NCI-H2171 treated with DMSO at 0.1 percent for 48 hours (cell line): ENCODE measurements at regions not wholly inside any gene's neighbourhood (a gene's known extent, or its start where the extent isn't known, plus 50 kb on each side); places are given as distances from the start of the nearest gene placed in this dataset.

Experiments used
- DNase-seq: peaks from one replicate; lab custom pipeline; 2025; lab: John Stamatoyannopoulos, UW

GRCh38 chr5:67373518-67373917, 176.9 kb upstream of the CD180 start:
- no peak for DNase-seq

DNA sequence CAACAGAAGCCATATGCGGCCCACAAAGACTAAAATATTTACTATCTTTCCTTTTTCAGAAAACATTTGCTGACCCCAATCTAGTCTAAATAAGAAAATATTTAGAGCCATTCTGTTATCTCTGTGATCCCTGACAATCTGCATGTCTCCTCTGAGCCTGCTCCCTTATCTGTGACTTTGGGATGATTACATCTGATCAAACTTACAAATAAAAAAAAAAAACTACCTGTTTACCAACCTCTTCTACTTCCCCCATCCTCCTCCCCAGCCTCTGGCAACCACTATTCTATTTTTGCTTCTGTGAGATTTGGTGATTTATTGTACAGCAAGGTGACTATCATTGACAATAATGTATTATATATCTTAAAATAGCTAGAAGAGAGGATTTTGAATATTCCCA, 176.3 kb upstream of the CD180 start:
- no peak for DNase-seq

DNA sequence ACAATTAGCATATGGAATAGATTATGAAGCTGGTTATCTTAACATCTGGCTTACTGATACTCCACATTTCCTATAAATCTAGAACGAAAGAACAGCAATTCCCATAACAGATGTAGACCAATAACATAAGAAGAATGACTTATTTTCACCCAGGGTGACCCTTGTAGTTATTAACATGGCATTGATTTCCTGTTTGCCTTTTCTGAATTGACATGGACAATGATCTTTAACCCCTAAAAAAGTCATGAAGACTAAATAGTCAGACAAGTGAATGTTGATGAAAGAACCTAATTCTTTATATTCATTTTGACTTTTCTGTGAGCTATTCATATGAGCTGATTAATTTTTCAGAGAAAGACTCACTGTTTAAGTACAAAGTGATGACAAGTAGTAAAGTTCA, 175.3 kb upstream of the CD180 start:
- DNase-seq = no peak

DNA sequence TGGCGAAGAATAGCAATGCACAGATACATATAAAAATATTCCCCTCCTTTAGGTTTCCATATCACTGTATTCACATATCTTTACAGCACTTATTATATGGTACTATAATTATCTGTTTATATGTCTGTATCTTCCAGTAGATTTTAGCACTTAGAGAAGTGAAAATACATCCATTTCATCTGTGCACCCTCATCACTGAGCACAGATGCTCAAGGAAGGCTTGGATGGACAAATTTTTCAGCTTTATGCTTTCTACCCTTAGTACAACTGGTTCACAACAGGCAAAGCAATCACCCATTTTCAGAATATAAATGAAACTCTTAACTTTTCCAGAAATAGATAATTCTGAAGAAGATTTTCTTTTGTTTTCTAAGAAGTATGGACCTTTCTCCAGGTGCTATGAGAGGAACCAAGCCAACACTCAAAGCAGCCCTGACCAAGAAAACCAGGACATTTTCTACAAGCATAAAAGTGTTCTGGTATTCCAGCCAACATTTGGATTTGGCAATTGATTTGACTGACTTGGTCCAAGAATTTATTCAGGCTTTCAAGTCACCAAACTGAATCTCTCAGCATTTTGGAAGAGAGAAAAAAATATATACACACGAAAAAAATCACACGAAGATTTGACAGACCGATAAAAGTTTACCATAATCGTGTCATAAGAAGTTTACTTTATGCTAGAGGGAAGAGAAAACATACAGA, 170.2 kb upstream of the CD180 start:
- DNase-seq = no peak

- DNase-seq = no peak
Observed at GRCh38 chr5:67366276-67366675, 169.7 kb upstream of the CD180 start.

- no peak for DNase-seq
Observed at GRCh38 chr5:67364381-67364970, 167.9 kb upstream of the CD180 start.

DNA sequence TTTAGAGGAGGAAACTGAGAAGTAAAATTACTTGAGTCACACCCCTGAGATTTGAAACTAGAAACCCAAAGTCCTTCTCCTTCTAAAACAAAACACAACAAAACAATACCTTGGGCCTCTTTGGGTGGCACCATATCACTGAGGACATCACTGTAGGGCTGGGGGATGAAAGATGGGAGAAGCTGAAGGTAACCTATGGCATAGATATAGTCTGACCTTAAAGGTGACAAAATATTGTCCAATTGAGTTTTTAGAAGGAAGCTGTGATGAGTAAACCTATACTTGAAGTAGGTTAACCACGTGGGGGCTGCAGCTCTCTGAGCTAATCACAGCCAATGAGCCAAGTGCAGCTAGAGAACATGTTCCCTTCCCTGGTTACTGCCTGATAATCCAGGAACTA, 167.4 kb upstream of the CD180 start:
- no peak for DNase-seq

GRCh38 chr5:67363180-67363709, 166.6 kb upstream of the CD180 start:
- DNase-seq = no peak

- DNase-seq = no peak
Observed at GRCh38 chr5:67361932-67362729, 165.5 kb upstream of the CD180 start.

- DNase-seq = no peak
Observed at GRCh38 chr5:67360047-67360446, 163.4 kb upstream of the CD180 start.

DNA sequence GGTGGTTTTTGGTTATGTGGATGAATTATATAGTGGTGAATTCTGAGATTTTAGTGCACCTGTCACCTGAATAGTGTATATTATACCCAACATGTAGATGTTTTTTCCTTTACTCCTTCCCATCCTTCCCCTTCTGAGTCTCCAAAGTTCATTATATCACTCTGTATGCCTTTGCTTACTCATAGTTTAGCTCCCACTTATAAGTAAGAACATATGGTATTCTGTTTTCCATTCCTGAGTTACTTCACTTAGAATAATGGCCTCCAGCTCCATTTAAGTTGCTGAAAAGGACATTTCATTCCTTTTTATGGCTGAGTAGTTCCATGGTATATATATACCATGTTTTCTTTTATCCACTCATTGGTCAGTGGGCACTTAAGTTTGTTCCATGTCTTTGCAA, 161.6 kb upstream of the CD180 start:
- no peak for DNase-seq

DNA sequence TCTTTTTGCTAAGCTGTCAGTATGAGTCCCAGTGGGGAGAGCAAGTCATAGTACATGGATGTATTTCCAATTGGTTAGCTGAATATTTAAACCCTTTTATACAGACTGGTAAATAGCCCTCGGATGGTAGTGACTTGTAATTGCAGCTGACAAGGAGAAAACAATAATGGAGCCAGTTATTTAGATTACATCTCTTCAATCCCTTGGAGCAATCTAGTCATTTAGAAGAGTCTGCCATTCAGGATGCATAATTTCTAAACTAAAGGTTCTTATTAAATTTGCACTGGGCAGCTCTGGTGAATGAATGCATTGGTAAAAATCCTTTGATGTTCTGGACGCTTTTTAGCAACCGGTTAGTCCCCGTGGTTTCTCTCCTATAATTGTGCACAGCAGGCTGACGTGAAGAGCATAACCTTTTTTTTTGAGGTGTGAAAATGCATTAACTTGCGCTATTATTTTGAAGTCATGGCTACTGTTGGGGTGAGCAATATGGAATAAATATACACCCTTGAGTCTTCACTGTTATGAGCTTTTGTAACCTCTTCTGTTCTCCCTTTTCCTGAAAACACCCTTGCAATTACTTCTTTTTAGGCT, 158.6 kb upstream of the CD180 start:
- DNase-seq = no peak

DNA sequence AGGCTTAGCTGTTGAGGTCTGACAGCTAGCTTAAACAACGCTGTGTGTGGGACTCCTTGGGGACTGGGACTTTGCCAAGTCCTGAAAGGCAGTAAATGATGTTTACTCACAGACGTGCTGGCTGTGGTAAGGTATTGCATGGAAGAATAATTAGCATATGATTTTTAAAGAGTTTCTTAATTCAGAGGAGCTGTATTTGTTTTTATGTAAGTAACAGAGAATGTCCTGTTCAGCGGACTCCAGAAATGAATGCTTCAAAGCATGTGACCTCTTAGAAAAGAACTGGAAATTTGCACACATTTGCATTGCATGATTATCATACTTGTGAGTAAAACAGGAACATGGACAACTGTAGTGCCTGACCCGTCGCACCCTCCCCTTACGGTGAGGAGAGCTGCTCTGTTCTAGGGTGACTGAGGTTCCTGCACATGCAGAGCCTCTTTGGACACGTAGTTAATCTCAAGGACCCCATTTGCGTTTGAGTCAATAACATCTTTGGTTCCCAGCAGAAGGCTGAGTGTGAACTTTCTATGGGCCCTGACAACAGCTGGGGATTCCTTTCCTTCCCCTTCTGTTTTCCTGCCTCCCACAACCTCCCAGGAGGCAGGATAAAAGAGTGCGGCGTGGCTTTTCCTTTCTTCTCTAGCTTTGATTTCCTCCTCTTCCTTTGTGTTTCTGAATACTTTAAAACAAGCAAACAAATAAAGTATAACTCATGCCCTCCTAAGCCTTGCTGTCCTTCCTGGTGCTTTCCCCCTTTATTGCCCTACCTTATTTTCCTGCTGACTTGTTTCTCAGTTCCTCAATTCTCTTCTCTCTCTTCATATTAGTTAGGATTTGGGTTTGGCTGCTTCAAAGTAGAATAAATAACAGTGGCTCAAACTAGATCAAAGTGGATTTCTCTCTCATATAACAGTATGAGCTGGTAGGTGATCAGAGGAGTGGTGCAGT, 157.2 kb upstream of the CD180 start:
- DNase-seq = peak; percentile 37

- peak; percentile 42 for DNase-seq
Observed at GRCh38 chr5:67350618-67351201, 154.1 kb upstream of the CD180 start.

DNA sequence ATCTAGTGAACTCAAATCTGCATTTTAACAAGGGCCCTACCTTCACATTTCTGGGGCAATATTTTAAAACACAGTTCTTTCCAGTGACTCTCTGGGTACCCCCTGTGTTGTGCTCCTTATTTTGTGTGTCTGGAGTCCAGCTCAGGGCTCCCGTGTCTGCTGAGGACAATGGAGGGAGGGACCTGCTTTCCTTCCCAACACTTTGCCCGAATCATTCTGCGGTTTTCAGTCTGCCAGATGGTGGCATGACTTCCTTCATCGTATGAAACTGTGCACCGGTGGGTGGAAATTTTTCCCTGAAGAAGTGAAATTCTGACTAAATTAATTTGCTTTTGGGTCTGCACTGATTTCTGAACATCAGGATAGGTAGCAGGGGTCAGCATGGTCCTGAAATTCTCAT, 153.6 kb upstream of the CD180 start:
- DNase-seq = peak; percentile 42

DNA sequence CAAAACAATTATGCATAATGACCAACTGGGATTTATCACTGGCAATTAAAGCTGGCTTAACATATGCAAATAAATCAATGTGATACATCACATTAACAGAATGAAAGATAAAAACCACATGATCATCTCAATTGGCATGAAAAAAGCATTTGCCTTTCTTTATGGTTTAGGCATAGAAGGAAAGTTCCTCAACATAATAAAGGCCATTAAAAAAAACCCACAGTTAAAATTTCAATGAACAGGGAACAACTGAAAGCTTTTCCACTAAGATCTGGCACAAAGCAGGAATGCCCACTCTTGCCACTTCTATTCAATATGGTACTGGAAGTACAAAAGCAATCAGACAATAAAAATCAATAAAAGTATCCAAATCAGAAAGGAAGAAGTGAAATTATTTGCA, 151.2 kb upstream of the CD180 start:
- no peak for DNase-seq

- DNase-seq = no peak
Observed at GRCh38 chr5:67346611-67347010, 150.0 kb upstream of the CD180 start.

DNA sequence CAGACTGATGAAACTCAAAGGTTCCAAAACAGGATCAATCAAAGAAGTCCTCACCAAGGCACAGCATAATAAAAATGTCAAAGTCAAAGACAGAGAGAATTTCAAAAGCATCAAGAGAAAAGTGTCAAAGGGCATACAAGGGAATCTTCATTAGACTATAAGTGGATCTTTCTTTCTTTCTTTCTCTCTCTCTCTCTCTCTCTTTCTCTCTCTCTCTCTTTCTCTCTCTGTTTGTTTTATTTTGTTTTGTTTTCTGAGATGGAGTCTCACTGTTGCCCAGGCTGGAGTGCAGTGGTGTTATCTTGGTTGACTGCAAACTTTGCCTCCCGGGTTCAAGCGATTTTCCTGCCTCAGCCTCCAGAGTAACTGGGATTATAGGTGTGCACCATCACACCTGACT, 148.3 kb upstream of the CD180 start:
- DNase-seq = no peak

DNA sequence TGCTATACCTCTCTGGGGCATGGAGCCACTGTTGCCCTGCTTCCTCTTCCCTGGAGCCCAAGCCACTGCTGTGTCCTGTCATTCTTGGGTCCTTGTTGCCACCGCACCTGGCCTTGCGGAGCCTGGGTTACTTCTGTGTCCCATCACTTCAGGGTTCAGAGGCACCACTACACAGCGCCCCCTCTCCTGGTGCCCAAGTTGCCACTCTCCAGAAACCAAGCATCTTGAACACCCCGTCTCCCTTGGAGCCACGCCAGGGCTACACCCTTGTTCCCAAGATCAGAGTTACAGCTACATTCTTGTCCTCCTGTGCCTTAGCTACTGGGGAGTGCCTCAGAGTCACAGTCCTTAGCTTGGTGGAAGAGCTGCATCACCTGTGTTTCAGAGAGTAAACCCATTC, 147.2 kb upstream of the CD180 start:
- no peak for DNase-seq

DNA sequence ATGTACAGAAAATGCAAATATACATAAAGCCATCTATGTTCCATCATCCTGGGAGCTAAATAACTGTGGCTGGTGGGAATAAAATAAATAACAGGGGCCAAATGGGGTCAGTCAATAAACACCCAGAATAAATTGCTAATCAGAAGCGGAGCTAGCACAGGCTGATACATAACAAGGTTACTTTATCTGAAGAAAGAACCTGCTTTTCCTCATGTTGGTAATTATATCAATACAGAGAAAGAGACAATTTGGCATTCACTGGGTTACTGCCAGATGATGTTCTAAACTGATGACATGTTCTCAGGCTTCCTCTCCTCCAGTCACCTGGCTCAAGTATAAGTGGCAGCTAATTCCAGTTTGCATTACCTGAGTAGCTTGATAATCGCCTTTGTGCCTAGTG, 144.9 kb upstream of the CD180 start:
- DNase-seq = no peak

- no peak for DNase-seq
Observed at GRCh38 chr5:67339219-67339767, 142.7 kb upstream of the CD180 start.
